ENCODE measurements at regions not wholly inside any gene's neighbourhood (a gene's known extent, or its start where the extent isn't known, plus 50 kb on each side); places are given as distances from the start of the nearest gene placed in this dataset.

DNA sequence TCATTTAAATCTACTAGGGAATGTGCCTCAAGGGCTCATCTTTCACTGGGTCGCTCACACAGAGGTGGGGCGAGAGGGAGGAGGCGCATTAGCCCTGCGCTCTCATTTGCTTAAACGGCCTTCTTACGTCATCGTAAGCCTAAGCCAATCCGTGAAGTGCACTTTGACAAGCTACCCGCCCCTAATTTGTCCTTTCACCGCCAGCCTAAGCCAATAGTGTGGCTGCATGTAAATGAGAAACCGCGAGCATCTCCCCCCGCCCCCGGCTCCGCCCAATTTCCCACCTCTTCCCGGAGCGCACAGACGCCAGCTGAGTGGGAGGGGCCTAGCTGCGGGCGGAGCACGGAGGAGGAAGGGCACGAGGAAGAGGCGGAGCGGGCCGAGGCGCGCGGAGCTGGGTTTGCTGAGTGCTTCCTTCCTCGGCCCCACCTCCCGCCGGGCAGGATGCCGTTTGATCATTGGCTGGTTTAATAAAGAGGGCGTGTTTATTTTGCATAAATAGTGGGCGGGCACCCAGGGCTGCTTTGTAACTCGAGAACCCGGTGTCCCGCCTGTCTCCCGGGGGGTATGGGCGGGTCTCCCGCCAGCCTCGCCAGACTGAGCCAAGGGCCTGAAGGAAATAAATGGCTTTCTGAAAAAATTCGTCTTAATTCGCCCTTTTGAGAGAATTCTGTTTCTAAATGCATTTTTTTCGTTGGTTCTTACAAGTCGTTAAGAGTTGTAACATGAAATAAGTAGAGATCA, 289.6 kb upstream of the NFE2L3 start:
- TF ChIP-seq, protein P1, sequence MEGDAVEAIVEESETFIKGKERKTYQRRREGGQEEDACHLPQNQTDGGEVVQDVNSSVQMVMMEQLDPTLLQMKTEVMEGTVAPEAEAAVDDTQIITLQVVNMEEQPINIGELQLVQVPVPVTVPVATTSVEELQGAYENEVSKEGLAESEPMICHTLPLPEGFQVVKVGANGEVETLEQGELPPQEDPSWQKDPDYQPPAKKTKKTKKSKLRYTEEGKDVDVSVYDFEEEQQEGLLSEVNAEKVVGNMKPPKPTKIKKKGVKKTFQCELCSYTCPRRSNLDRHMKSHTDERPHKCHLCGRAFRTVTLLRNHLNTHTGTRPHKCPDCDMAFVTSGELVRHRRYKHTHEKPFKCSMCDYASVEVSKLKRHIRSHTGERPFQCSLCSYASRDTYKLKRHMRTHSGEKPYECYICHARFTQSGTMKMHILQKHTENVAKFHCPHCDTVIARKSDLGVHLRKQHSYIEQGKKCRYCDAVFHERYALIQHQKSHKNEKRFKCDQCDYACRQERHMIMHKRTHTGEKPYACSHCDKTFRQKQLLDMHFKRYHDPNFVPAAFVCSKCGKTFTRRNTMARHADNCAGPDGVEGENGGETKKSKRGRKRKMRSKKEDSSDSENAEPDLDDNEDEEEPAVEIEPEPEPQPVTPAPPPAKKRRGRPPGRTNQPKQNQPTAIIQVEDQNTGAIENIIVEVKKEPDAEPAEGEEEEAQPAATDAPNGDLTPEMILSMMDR (IDR thresholded peaks at IDR 0.05 in 2 of 3, conservative IDR thresholded peaks at IDR 0.05 in 1 of 3; ENCODE audit: borderline replicate concordance in 1 of 3, insufficient read depth in 1 of 3, low read depth in 2 of 3, low read length in 2 of 3): no peak
- TF ChIP-seq, protein P2, sequence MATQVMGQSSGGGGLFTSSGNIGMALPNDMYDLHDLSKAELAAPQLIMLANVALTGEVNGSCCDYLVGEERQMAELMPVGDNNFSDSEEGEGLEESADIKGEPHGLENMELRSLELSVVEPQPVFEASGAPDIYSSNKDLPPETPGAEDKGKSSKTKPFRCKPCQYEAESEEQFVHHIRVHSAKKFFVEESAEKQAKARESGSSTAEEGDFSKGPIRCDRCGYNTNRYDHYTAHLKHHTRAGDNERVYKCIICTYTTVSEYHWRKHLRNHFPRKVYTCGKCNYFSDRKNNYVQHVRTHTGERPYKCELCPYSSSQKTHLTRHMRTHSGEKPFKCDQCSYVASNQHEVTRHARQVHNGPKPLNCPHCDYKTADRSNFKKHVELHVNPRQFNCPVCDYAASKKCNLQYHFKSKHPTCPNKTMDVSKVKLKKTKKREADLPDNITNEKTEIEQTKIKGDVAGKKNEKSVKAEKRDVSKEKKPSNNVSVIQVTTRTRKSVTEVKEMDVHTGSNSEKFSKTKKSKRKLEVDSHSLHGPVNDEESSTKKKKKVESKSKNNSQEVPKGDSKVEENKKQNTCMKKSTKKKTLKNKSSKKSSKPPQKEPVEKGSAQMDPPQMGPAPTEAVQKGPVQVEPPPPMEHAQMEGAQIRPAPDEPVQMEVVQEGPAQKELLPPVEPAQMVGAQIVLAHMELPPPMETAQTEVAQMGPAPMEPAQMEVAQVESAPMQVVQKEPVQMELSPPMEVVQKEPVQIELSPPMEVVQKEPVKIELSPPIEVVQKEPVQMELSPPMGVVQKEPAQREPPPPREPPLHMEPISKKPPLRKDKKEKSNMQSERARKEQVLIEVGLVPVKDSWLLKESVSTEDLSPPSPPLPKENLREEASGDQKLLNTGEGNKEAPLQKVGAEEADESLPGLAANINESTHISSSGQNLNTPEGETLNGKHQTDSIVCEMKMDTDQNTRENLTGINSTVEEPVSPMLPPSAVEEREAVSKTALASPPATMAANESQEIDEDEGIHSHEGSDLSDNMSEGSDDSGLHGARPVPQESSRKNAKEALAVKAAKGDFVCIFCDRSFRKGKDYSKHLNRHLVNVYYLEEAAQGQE (IDR thresholded peaks at IDR 0.05; ENCODE audit: low read depth): no peak
- TF ChIP-seq EZH2phosphoT487 (IDR thresholded peaks at IDR 0.05; ENCODE audit: borderline replicate concordance): no peak
- TF ChIP-seq POLR2A (IDR thresholded peaks at IDR 0.05; ENCODE audit: borderline replicate concordance, extremely low read depth, insufficient read depth, insufficient read length): no peak
- peak; percentile 91 for TF ChIP-seq SRF (IDR thresholded peaks at IDR 0.05; ENCODE audit: low read depth)
- TF ChIP-seq EGR1 (IDR thresholded peaks at IDR 0.05; ENCODE audit: low read depth): peak; percentile 75
- TF ChIP-seq EZH2 (IDR thresholded peaks at IDR 0.05): no peak
- TF ChIP-seq, protein P3, sequence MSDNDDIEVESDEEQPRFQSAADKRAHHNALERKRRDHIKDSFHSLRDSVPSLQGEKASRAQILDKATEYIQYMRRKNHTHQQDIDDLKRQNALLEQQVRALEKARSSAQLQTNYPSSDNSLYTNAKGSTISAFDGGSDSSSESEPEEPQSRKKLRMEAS (IDR thresholded peaks at IDR 0.05): peak; percentile 25; the same call in 1 of the 2 replicates

Data from HCT116 (cell line).